ENCODE measurements at regions not wholly inside any gene's neighbourhood (a gene's known extent, or its start where the extent isn't known, plus 50 kb on each side); places are given as distances from the start of the nearest gene placed in this dataset.
"Not testable (repeated sequence)": the region's sequence is repeated elsewhere in the genome, so short reads cannot be mapped to it uniquely, and the experiment has no call there.

- no peak for DNase-seq (ENCODE audit: low spot score)
These were observed 132.3 kb downstream of the CSNK2A3 start for GRCh38 chr11:11220786-11221185.

DNA sequence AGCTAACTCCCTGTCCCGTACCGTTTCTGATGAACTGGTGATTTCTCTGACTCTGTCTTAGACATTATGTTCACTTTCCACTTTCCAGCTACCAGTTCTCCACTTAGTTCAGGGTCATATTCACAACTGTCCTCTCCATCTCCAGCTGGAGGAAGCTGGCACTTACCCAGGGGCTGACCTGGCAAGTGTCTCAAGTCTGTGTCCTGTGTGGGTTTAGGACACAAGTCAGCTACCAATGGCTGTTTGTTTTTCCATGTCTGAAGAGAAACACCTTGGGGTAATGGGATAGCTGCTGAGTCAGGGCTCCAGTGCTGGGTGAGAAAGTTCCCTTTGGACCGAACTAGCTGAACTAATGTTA is 134.4 kb downstream of the CSNK2A3 start:
- DNase-seq (ENCODE audit: low spot score) = no peak

- no peak for DNase-seq (ENCODE audit: low spot score)
These were observed 135.0 kb downstream of the CSNK2A3 start for GRCh38 chr11:11217929-11218628.

- DNase-seq (ENCODE audit: low spot score) = no peak
These were observed 135.6 kb downstream of the CSNK2A3 start for GRCh38 chr11:11217289-11217928.

DNA sequence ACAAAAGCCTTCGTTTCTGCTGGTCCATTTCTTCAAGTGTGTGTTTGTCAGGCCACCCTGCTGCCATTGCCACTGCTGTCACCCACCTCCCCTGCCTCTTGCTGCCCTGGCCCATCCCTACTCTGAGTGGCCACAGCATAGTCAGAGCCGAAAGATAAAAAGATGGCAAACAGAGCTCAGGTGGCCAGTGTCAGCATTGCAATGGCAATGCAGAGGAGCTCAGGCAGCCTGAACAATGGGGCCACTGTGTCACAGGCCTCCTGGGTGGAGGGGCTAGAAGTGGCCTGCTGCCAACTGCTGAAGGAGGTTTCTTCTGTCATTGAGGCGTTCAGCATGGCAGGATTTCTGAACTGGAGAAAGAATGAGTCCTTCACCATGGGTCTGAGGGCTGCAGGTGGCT is 137.1 kb downstream of the CSNK2A3 start:
- no peak for DNase-seq (ENCODE audit: low spot score)

- no peak for DNase-seq (ENCODE audit: low spot score)
These were observed 137.8 kb downstream of the CSNK2A3 start for GRCh38 chr11:11215058-11215815.

DNA sequence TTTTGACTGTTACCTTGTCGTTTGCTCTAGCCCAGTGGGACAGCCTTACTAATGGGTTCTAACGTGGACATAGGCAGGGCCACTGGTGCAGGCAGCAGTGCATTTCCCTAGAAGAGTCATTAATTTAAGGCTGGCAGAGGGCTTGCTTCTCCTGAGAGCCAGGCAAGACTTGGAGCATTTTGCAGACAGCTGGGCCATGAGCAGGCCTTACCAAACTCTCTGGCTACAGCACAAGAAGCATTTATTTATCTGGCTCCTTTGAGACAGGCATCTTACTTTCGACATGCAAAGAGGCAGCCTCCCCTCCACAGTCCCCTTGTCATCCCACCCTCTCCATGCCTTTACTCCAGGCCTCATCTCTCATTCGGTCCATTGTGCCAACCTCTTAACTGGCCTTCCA is 139.9 kb downstream of the CSNK2A3 start:
- DNase-seq (ENCODE audit: low spot score) = no peak

GRCh38 chr11:11211888-11212287 is 141.2 kb downstream of the CSNK2A3 start:
- DNase-seq (ENCODE audit: low spot score) = no peak

GRCh38 chr11:11211186-11211585 is 141.9 kb downstream of the CSNK2A3 start:
- DNase-seq (ENCODE audit: low spot score) = no peak

DNA sequence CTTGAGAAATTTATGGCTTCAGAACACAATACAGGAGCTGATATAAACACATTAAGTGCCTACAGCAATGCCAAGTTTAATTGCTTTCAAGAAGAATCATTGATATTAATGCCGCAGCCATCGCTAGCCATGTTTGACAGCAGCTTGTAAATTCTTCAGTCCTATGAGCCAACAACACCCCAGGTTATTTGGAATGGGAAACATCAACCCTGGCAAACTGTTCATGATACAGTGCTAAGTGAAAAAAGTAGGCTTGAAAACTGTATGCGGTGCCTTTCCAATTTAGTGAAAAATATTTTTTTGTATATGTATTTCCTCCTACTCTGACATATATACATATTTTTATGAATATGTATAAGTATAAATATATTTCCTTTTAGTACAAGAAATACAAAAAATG is 142.6 kb downstream of the CSNK2A3 start:
- no peak for DNase-seq (ENCODE audit: low spot score)

DNA sequence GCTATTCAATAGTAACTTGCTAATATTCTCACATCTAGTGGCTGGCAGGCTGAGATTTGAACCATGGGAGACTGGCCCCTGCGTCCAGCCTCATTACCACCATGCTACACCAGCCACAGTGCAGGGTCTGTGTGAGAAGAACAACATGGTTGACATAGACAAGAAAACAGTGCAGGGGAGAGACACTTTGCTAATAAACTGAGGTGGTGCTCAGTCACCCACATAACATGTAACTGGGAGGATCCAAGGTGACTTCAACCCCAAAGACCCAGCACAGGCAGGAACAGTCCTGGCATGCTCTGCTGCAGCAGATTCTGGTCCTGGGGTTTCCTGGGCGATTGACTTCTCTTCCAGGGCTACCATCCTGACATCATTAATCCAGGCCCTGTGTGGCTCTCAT is 143.1 kb downstream of the CSNK2A3 start:
- no peak for DNase-seq (ENCODE audit: low spot score)

GRCh38 chr11:11208994-11209393 is 144.1 kb downstream of the CSNK2A3 start:
- DNase-seq (ENCODE audit: low spot score) = no peak

GRCh38 chr11:11207428-11207827 is 145.6 kb downstream of the CSNK2A3 start:
- DNase-seq (ENCODE audit: low spot score) = no peak

DNA sequence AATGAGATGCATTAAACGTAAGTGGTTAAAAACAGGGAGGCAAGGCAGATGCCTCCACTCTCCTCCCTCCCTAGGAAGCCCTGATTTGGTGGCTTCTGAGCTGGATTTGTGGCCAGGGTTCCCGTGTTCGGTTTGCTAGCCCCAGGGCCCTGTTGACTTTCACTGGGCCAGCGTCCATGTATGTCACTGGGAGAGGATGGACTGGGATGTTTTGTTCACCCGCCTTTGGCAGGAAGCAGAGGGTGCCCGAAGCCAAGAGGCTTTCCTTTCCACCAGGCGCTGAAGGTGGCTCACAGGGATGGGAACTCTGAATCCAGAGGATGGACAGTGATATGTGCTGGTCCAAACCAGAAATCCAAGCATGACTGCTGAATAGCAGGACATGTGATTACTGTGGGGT is 146.6 kb downstream of the CSNK2A3 start:
- DNase-seq (ENCODE audit: low spot score) = no peak

DNA sequence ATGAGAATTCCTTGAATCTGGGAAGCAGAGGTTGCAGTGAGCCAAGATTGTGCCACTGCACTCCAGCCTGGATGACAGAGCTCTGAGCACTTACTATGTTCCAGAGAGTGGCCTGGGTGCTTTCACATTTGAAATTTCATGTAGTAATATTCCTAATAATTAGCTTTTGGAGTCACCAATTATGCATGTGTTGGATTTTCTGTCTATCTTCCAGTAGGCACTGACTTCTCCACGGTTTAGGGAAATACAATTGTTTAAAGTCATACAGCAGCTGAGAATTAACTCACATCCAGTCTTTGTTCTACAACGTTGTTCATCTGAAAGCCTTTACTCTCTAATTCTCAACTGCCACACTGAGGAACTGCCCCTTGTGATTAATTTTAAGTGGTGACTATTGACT is 150.2 kb downstream of the CSNK2A3 start:
- no peak for DNase-seq (ENCODE audit: low spot score)

DNA sequence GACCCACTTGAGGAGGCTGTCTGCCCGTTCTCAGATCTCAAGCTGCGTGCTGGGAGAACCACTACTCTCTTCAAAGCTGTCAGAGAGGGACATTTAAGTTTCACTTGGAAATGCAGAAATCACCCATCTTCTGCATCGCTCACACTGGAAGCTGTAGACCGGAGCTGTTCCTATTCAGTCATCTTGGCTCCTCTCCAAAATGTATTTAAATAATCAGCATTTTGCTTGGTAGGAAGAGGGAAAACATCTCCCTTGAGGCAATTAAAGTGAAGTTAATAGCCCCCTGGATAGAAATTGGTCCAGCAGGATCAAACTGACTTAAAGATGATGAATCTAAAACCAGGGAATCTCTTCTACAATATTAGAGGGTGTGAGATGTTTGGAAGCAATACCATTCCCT is 151.7 kb downstream of the CSNK2A3 start:
- not testable (repeated sequence) for DNase-seq (ENCODE audit: low spot score)

- DNase-seq (ENCODE audit: low spot score) = no peak
These were observed 160.5 kb downstream of the CSNK2A3 start for GRCh38 chr11:11192541-11192940.

DNA sequence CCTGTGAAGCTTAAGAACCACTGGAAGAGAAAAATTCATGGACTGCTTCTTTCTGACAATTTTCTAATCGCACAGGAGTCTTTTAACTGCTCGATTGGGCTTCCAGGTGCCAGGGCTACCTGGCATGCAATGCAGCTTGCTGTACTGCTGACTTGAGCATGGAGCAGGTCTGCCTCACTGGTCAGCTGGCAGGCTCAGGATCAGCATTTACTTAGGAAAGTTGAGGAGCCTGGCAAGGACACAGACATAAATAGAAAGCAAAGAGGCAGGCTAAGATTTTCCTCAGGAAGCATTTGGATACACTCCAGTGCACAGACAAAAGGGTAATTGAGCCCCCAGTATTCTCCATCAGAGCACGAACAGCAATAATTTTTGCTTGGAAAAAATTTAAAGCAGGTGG is 163.5 kb downstream of the CSNK2A3 start:
- DNase-seq (ENCODE audit: low spot score) = no peak

- DNase-seq (ENCODE audit: low spot score) = no peak
These were observed 166.8 kb downstream of the CSNK2A3 start for GRCh38 chr11:11186249-11186648.

DNA sequence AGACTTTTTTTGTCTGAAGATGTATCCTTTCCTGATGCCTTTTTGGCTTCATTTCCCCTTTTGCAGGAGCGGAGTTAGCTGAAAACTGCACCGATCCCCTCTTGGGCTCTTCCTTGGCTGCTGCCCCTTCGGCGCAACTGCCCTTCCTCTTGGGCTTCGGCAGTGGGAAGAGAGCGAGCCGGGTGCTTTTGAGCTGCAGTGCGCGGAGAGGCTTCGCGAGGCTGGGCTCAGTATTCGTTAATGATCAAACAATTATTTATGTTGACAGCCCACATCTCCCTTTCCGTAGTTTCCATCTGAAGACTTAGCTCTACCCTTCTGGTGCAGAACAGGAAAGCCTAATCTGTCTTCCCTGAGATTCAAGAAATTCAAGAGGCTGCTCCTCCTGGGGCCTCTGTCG is 170.8 kb downstream of the CSNK2A3 start:
- no peak for DNase-seq (ENCODE audit: low spot score)

DNA sequence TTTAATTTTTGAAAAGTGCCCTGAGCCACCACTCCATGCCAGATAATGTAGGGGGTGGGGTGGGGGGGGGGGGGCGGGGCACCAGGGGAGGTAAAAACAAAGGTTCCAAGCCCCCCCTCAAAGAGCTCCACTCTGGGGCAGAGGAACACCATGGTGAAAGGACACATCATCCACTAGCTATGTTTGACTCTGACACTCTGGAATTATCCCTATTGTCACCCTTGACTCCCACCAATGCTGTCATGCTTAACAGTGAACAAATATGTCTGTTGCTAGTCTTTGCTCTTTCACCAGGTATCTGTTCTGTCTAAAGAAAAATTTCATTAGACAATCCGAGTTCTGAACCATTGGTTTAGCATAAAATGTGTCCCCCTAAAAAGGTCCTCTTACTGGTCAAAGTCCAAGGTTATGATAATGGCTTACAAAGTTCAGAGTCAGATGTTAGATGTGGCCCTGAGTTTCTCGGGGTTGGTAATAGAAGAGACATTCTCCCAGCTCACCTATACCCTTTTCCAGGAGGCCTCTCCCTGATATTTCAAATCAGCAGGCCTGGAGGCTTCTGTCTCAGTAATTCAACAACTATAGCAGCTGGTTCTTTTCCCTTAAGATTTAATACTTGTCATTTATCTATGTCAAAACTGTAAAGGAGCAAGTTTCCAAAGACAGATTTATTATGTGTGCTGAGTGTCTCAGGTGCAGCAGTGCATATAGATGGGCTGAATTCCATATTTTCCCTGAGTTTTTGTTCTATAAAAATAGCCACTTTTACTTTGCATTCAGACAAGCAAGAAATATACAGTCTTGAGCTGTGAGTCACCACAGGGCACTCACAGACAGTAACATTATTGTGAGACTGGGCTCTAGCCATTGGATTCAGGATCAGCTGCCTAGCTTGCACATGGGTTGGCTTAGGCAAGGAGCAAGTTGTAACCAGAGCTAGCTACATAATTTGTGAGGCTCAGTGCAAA is 174.1 kb downstream of the CSNK2A3 start:
- no peak for DNase-seq (ENCODE audit: low spot score)

DNA sequence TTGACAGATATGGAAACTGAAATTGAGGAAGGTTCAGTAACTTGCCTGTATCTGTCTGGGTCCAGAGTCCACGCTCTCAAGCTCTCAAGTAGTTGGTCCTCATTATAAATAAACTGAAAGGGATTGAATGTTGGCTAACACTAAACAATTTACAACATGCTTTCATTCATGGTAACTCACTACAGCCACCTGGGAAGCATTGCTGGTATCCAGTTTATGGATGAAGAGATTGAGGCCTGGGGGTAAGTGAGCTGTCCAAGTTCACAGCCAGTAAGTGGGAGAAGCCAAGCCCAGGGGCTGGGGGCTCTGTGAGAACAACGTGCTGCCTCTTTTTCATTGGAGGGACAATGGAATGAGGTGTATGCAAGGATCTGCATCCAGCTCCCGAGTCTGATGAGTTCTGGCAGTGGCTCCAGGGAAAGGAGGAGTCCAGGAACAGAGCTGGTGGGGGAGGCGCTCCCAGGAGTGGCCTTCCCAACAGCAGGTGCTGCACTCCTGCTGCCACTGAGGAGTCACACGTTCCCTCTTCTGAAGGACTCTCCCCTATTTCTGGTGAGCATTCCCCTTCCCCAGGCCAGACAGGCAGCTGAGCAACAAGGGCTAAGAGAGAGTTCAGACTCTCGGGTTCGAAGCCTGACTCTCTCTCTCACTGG is 175.8 kb downstream of the CSNK2A3 start:
- DNase-seq (ENCODE audit: low spot score) = no peak

All from CD4-positive, alpha-beta T cell treated with Interleukin-6 at 100 ng/mL for 8 hours (primary cell).